ENCODE measurements at regions not wholly inside any gene's neighbourhood (a gene's known extent, or its start where the extent isn't known, plus 50 kb on each side); places are given as distances from the start of the nearest gene placed in this dataset.

DNA sequence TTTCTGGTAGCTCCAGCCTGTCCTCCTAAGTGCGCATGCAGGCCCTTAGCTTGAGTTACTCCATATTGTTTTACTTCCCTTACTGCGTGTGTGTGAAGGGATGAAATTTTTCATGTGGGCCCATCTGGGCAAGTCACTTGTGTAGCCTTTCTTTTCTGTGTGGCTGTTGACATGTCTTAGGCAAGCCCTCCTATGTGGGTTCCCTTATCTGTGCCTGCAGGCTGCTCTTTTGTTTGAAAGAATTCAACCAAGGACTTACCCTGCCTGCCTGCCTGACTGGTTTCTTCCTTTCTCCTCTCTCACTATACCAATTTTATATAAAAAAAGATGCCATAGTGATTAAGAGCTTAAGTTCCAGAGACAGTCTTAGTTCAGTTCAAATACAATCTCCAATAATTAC lies 249.3 kb downstream of the ATG4C start:
- H3K27me3 Mint-ChIP-seq (ENCODE audit: insufficient read depth): peaks cover 2% of the 10 kb centered on the region
- Histone ChIP-seq H3K9ac (ENCODE audit: extremely low read depth, low read length, poor library complexity, severe bottlenecking) (no peak overlapping the region), H3K27me3 (ENCODE audit: control insufficient read depth, insufficient read depth, low read length, poor library complexity, severe bottlenecking) (no peaks in the 10 kb centered on the region), H3K27ac (ENCODE audit: low read depth, low read length) (no peak overlapping the region), H3K4me3 (ENCODE audit: low read length) (no peak overlapping the region), H3K9me3 (ENCODE audit: control insufficient read depth, low read length) (no peaks in the 10 kb centered on the region), H3K36me3 (ENCODE audit: control insufficient read depth, insufficient read depth, low read length) (no peaks in the 10 kb centered on the region), H3K4me1 (ENCODE audit: control insufficient read depth, insufficient read depth, low read length) (no peaks in the 10 kb centered on the region)
- H3K9me3 Mint-ChIP-seq: peaks cover 9% of the 10 kb centered on the region
- no peaks in the 10 kb centered on the region for H3K36me3 Mint-ChIP-seq (ENCODE audit: low read depth)
- 63 to 94% methylated on average over 1 to 2 of the region's 2 CpGs for WGBS, 2 experiments (ENCODE audit: insufficient coverage in 1 of 2, insufficient read length in 1 of 2)
- peaks cover 5% of the 10 kb centered on the region for H3K4me1 Mint-ChIP-seq
- H3K27ac Mint-ChIP-seq: no peak overlapping the region
- no peak overlapping the region for H3K4me3 Mint-ChIP-seq
- TF ChIP-seq, protein P1, sequence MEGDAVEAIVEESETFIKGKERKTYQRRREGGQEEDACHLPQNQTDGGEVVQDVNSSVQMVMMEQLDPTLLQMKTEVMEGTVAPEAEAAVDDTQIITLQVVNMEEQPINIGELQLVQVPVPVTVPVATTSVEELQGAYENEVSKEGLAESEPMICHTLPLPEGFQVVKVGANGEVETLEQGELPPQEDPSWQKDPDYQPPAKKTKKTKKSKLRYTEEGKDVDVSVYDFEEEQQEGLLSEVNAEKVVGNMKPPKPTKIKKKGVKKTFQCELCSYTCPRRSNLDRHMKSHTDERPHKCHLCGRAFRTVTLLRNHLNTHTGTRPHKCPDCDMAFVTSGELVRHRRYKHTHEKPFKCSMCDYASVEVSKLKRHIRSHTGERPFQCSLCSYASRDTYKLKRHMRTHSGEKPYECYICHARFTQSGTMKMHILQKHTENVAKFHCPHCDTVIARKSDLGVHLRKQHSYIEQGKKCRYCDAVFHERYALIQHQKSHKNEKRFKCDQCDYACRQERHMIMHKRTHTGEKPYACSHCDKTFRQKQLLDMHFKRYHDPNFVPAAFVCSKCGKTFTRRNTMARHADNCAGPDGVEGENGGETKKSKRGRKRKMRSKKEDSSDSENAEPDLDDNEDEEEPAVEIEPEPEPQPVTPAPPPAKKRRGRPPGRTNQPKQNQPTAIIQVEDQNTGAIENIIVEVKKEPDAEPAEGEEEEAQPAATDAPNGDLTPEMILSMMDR (conservative IDR thresholded peaks at IDR 0.05): no peak
- DNase-seq: no peak

DNA sequence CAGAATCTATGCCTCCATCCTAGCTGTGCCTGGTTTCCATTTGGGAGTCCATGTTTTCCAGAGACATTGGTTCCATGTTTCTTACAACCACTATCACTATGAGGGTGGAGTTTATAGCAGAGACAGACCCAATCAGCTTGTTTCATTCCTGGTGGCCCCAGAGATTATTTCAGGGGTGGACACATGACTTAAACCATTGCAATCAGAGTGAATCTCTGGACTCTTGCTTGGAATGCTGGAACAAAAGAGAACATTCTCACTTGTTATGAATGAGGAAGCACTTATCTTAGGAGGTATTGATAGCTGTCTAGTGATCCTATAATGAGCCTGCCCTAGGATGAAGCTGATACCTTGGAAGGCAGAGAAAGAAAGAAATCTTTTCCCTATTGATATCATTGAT lies 250.3 kb downstream of the ATG4C start:
- Mint-ChIP-seq H3K4me3 (no peak overlapping the region), H3K27me3 (ENCODE audit: insufficient read depth) (no peaks in the 10 kb centered on the region), H3K9me3 (peaks cover 3% of the 10 kb centered on the region), H3K27ac (no peak overlapping the region), H3K4me1 (peaks cover 5% of the 10 kb centered on the region), H3K36me3 (ENCODE audit: low read depth) (no peaks in the 10 kb centered on the region)
- H3K27me3 ChIP-seq (ENCODE audit: control insufficient read depth, insufficient read depth, low read length, poor library complexity, severe bottlenecking): no peaks in the 10 kb centered on the region
- H3K27ac ChIP-seq (ENCODE audit: low read depth, low read length): no peak overlapping the region
- H3K9me3 ChIP-seq (ENCODE audit: control insufficient read depth, low read length): no peaks in the 10 kb centered on the region
- no peak for DNase-seq
- TF ChIP-seq, protein P1 (conservative IDR thresholded peaks at IDR 0.05): no peak
- H3K36me3 ChIP-seq (ENCODE audit: control insufficient read depth, insufficient read depth, low read length): no peaks in the 10 kb centered on the region
- no peaks in the 10 kb centered on the region for H3K4me1 ChIP-seq (ENCODE audit: control insufficient read depth, insufficient read depth, low read length)
- no peak overlapping the region for H3K9ac ChIP-seq (ENCODE audit: extremely low read depth, low read length, poor library complexity, severe bottlenecking)
- no peak overlapping the region for H3K4me3 ChIP-seq (ENCODE audit: low read length)

DNA sequence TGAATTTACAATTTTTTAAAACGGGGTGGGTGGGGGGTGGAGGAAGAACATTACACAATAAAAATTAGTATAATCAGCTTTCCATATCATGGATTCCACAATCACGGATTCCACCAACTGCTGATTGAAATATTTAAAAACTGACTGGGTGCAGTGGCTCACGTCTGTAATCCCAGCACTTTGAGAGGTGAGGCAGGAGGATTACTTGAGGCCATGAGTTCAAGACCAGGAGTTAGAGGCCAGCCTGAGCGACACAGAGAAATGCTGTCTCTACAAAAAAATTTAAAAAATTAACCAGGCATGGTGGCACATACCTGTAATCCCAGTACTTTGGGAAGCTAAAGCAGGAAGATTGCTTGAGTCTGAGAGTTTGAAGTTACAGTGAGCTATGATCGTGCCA lies 254.7 kb downstream of the ATG4C start:
- Histone ChIP-seq H3K9ac (ENCODE audit: extremely low read depth, low read length, poor library complexity, severe bottlenecking) (no peak overlapping the region), H3K27ac (ENCODE audit: low read depth, low read length) (no peak overlapping the region), H3K4me1 (ENCODE audit: control insufficient read depth, insufficient read depth, low read length) (no peaks in the 10 kb centered on the region), H3K27me3 (ENCODE audit: control insufficient read depth, insufficient read depth, low read length, poor library complexity, severe bottlenecking) (no peaks in the 10 kb centered on the region), H3K36me3 (ENCODE audit: control insufficient read depth, insufficient read depth, low read length) (no peaks in the 10 kb centered on the region), H3K4me3 (ENCODE audit: low read length) (no peak overlapping the region), H3K9me3 (ENCODE audit: control insufficient read depth, low read length) (no peaks in the 10 kb centered on the region)
- Mint-ChIP-seq H3K36me3 (ENCODE audit: low read depth) (no peaks in the 10 kb centered on the region), H3K27me3 (ENCODE audit: insufficient read depth) (no peaks in the 10 kb centered on the region), H3K4me3 (no peak overlapping the region), H3K27ac (no peak overlapping the region), H3K4me1 (peaks cover 20% of the 10 kb centered on the region), H3K9me3 (peaks cover 9% of the 10 kb centered on the region)
- 86 to 93% methylated on average over 2 to 5 of the region's 5 CpGs for WGBS, 2 experiments (ENCODE audit: insufficient coverage in 1 of 2, insufficient read length in 1 of 2)
- TF ChIP-seq, protein P1 (conservative IDR thresholded peaks at IDR 0.05): no peak
- no peak for DNase-seq
